ENCODE measurements at regions not wholly inside any gene's neighbourhood (a gene's known extent, or its start where the extent isn't known, plus 50 kb on each side); places are given as distances from the start of the nearest gene placed in this dataset.

GRCh38 chr16:13439766-13440165, 480.2 kb upstream of the ERCC4 start:
- TF ChIP-seq CTCF (IDR thresholded peaks at IDR 0.05) (no peak), POLR2A (IDR thresholded peaks at IDR 0.05) (no peak)

All from right lobe of liver (tissue), 4 donors.